T-helper 2 cell treated with Interferon-gamma antibody and Interleukin-4, amounts not matched to agents 5 μg/mL and 100 μg/mL, for 36 hours (primary cell): ENCODE measurements at regions not wholly inside any gene's neighbourhood (a gene's known extent, or its start where the extent isn't known, plus 50 kb on each side); places are given as distances from the start of the nearest gene placed in this dataset.

Source experiments
- DNase-seq: peaks from one replicate; pipeline ENCODE4 v3.0.0; 2021; ENCODE audit warnings: low spot score
- H3K27ac Mint-ChIP-seq: one replicate; pipeline ENCODE4 v1.8.0; 2021; ENCODE audit warnings: mild to moderate bottlenecking, mixed read lengths
- H3K27me3 Mint-ChIP-seq: one replicate; pipeline ENCODE4 v1.8.0; 2021; ENCODE audit warnings: low read depth, mixed read lengths
- H3K36me3 Mint-ChIP-seq: one replicate; pipeline ENCODE4 v1.8.0; 2021; ENCODE audit warnings: low read depth, mixed read lengths
- H3K4me1 Mint-ChIP-seq: one replicate; pipeline ENCODE4 v1.8.0; 2021; ENCODE audit warnings: low read depth, mixed read lengths
- H3K4me3 Mint-ChIP-seq: one replicate; pipeline ENCODE4 v1.8.0; 2022; ENCODE audit warnings: mild to moderate bottlenecking, moderate library complexity, mixed read lengths
- H3K9me3 Mint-ChIP-seq: one replicate; pipeline ENCODE4 v1.8.0; 2021; ENCODE audit warnings: mixed read lengths

- peaks cover 56% of the 10 kb centered on the region for H3K4me1 Mint-ChIP-seq
- H3K9me3 Mint-ChIP-seq = peaks cover under 1% of the 10 kb centered on the region
- H3K27ac Mint-ChIP-seq = peak overlapping the region; percentile 29
- no peak for DNase-seq
- peaks cover 7% of the 10 kb centered on the region for H3K36me3 Mint-ChIP-seq
- H3K4me3 Mint-ChIP-seq = peak overlapping the region; percentile 5
- peaks cover 5% of the 10 kb centered on the region for H3K27me3 Mint-ChIP-seq
Observed at GRCh38 chr6:105487040-105487790, 84.3 kb upstream of the PREP start.

GRCh38 chr6:105485456-105485855 is 82.6 kb upstream of the PREP start:
- no peak overlapping the region for H3K27ac Mint-ChIP-seq
- no peak for DNase-seq
- peaks cover 5% of the 10 kb centered on the region for H3K27me3 Mint-ChIP-seq
- no peak overlapping the region for H3K4me3 Mint-ChIP-seq
- peaks cover 61% of the 10 kb centered on the region for H3K4me1 Mint-ChIP-seq
- H3K9me3 Mint-ChIP-seq = no peaks in the 10 kb centered on the region
- H3K36me3 Mint-ChIP-seq = peaks cover 6% of the 10 kb centered on the region

- Mint-ChIP-seq H3K27ac (peak overlapping the region; percentile 65), H3K4me3 (peak overlapping the region; percentile 25), H3K4me1 (peaks cover 58% of the 10 kb centered on the region), H3K27me3 (peaks cover 5% of the 10 kb centered on the region), H3K9me3 (no peaks in the 10 kb centered on the region), H3K36me3 (peaks cover 6% of the 10 kb centered on the region)
- DNase-seq = peak; percentile 25
Observed at GRCh38 chr6:105484238-105485161, 81.6 kb upstream of the PREP start.

GRCh38 chr6:105483492-105483891 is 80.6 kb upstream of the PREP start:
- Mint-ChIP-seq H3K27me3 (peaks cover 8% of the 10 kb centered on the region), H3K9me3 (peaks cover 3% of the 10 kb centered on the region), H3K4me1 (peaks cover 50% of the 10 kb centered on the region), H3K27ac (no peak overlapping the region), H3K4me3 (no peak overlapping the region), H3K36me3 (peaks cover 6% of the 10 kb centered on the region)
- DNase-seq = no peak

- no peak for DNase-seq
- H3K4me1 Mint-ChIP-seq = peaks cover 47% of the 10 kb centered on the region
- peaks cover 5% of the 10 kb centered on the region for H3K9me3 Mint-ChIP-seq
- peak overlapping the region; percentile 51 for H3K27ac Mint-ChIP-seq
- H3K4me3 Mint-ChIP-seq = no peak overlapping the region
- H3K27me3 Mint-ChIP-seq = peaks cover 10% of the 10 kb centered on the region
- peaks cover 6% of the 10 kb centered on the region for H3K36me3 Mint-ChIP-seq
Observed at GRCh38 chr6:105482921-105483320, 80.0 kb upstream of the PREP start.

GRCh38 chr6:105482227-105482844 is 79.5 kb upstream of the PREP start:
- peaks cover 6% of the 10 kb centered on the region for H3K36me3 Mint-ChIP-seq
- H3K27me3 Mint-ChIP-seq = peaks cover 13% of the 10 kb centered on the region
- peak overlapping the region; percentile 56 for H3K27ac Mint-ChIP-seq
- DNase-seq = no peak
- peaks cover 42% of the 10 kb centered on the region for H3K4me1 Mint-ChIP-seq
- peaks cover 10% of the 10 kb centered on the region for H3K9me3 Mint-ChIP-seq
- peak overlapping the region; percentile 69 for H3K4me3 Mint-ChIP-seq

- Mint-ChIP-seq H3K27me3 (peaks cover 47% of the 10 kb centered on the region), H3K36me3 (peaks cover 2% of the 10 kb centered on the region), H3K4me3 (no peak overlapping the region), H3K9me3 (peaks cover 20% of the 10 kb centered on the region), H3K27ac (no peak overlapping the region), H3K4me1 (peaks cover 3% of the 10 kb centered on the region)
- no peak for DNase-seq
Observed at GRCh38 chr6:105476978-105477377, 74.1 kb upstream of the PREP start.

GRCh38 chr6:105474234-105474633 is 71.4 kb upstream of the PREP start:
- H3K4me1 Mint-ChIP-seq = no peaks in the 10 kb centered on the region
- peaks cover 20% of the 10 kb centered on the region for H3K9me3 Mint-ChIP-seq
- H3K27me3 Mint-ChIP-seq = peaks cover 67% of the 10 kb centered on the region
- no peak overlapping the region for H3K4me3 Mint-ChIP-seq
- H3K27ac Mint-ChIP-seq = no peak overlapping the region
- no peak for DNase-seq
- H3K36me3 Mint-ChIP-seq = no peaks in the 10 kb centered on the region

- no peak overlapping the region for H3K4me3 Mint-ChIP-seq
- peaks cover 68% of the 10 kb centered on the region for H3K27me3 Mint-ChIP-seq
- no peaks in the 10 kb centered on the region for H3K9me3 Mint-ChIP-seq
- no peak for DNase-seq
- no peaks in the 10 kb centered on the region for H3K36me3 Mint-ChIP-seq
- H3K4me1 Mint-ChIP-seq = no peaks in the 10 kb centered on the region
- no peak overlapping the region for H3K27ac Mint-ChIP-seq
Observed at GRCh38 chr6:105469946-105470345, 67.1 kb upstream of the PREP start.

GRCh38 chr6:105468850-105469249 is 66.0 kb upstream of the PREP start:
- no peak overlapping the region for H3K27ac Mint-ChIP-seq
- H3K36me3 Mint-ChIP-seq = no peaks in the 10 kb centered on the region
- no peaks in the 10 kb centered on the region for H3K4me1 Mint-ChIP-seq
- no peaks in the 10 kb centered on the region for H3K9me3 Mint-ChIP-seq
- peaks cover 69% of the 10 kb centered on the region for H3K27me3 Mint-ChIP-seq
- DNase-seq = no peak
- no peak overlapping the region for H3K4me3 Mint-ChIP-seq

GRCh38 chr6:105460860-105461259 is 58.0 kb upstream of the PREP start:
- peaks cover 3% of the 10 kb centered on the region for H3K4me1 Mint-ChIP-seq
- H3K27me3 Mint-ChIP-seq = peaks cover 51% of the 10 kb centered on the region

GRCh38 chr6:105459864-105460263 is 57.0 kb upstream of the PREP start:
- Mint-ChIP-seq H3K27ac (no peak overlapping the region), H3K36me3 (no peaks in the 10 kb centered on the region), H3K4me1 (peaks cover 4% of the 10 kb centered on the region), H3K4me3 (no peak overlapping the region), H3K9me3 (peaks cover under 1% of the 10 kb centered on the region), H3K27me3 (peaks cover 46% of the 10 kb centered on the region)
- DNase-seq = no peak

More at GRCh38 chr6:105460860-105461259, 58.0 kb upstream of the PREP start:
- no peak for DNase-seq
- Mint-ChIP-seq H3K27ac (no peak overlapping the region), H3K4me3 (no peak overlapping the region), H3K36me3 (no peaks in the 10 kb centered on the region), H3K9me3 (no peaks in the 10 kb centered on the region)

- Mint-ChIP-seq H3K4me1 (peaks cover 10% of the 10 kb centered on the region), H3K9me3 (peaks cover 8% of the 10 kb centered on the region), H3K27ac (peak overlapping the region; percentile 56), H3K4me3 (peak overlapping the region; percentile 33), H3K36me3 (no peaks in the 10 kb centered on the region), H3K27me3 (peaks cover 44% of the 10 kb centered on the region)
- no peak for DNase-seq
Observed at GRCh38 chr6:105459049-105459448, 56.2 kb upstream of the PREP start.

- H3K4me3 Mint-ChIP-seq = no peak overlapping the region
- peaks cover 47% of the 10 kb centered on the region for H3K27me3 Mint-ChIP-seq
- peaks cover 8% of the 10 kb centered on the region for H3K9me3 Mint-ChIP-seq
- no peaks in the 10 kb centered on the region for H3K36me3 Mint-ChIP-seq
- no peak overlapping the region for H3K27ac Mint-ChIP-seq
- peaks cover 13% of the 10 kb centered on the region for H3K4me1 Mint-ChIP-seq
- DNase-seq = no peak
Observed at GRCh38 chr6:105458551-105458950, 55.7 kb upstream of the PREP start.
